HG03175 (cell line): ENCODE measurements at regions not wholly inside any gene's neighbourhood (a gene's known extent, or its start where the extent isn't known, plus 50 kb on each side); places are given as distances from the start of the nearest gene placed in this dataset.

Experiments
- ATAC-seq: cut with Tn5 transposase; IDR thresholded peaks from one replicate; pipeline ENCODE4 v1.9.1; 2021; ENCODE audit warnings: mild to moderate bottlenecking, moderate library complexity; ENCODE audit not compliant: unreplicated experiment

GRCh38 chr13:108525827-108526226 is 103.6 kb upstream of the MYO16 start:
- no peak for ATAC-seq

GRCh38 chr13:108526286-108526685 is 103.1 kb upstream of the MYO16 start:
- ATAC-seq: no peak

GRCh38 chr13:108527844-108528243 is 101.6 kb upstream of the MYO16 start:
- ATAC-seq: no peak

- ATAC-seq: no peak
Measured at GRCh38 chr13:108528303-108528702, 101.1 kb upstream of the MYO16 start.

- no peak for ATAC-seq
Measured at GRCh38 chr13:108533842-108534241, 95.6 kb upstream of the MYO16 start.

- no peak for ATAC-seq
Measured at GRCh38 chr13:108534728-108535127, 94.7 kb upstream of the MYO16 start.

GRCh38 chr13:108549934-108550333 is 79.5 kb upstream of the MYO16 start:
- ATAC-seq: no peak

GRCh38 chr13:108551674-108552073 is 77.7 kb upstream of the MYO16 start:
- no peak for ATAC-seq

- no peak for ATAC-seq
Measured at GRCh38 chr13:108558489-108558888, 70.9 kb upstream of the MYO16 start.

GRCh38 chr13:108560093-108560492 is 69.3 kb upstream of the MYO16 start:
- ATAC-seq: no peak

GRCh38 chr13:108561149-108561548 is 68.3 kb upstream of the MYO16 start:
- ATAC-seq: no peak

- no peak for ATAC-seq
Measured at GRCh38 chr13:108566413-108567170, 62.8 kb upstream of the MYO16 start.

- no peak for ATAC-seq
Measured at GRCh38 chr13:108572782-108573211, 56.6 kb upstream of the MYO16 start.

- ATAC-seq: no peak
Measured at GRCh38 chr13:108573455-108573854, 56.0 kb upstream of the MYO16 start.

GRCh38 chr13:108574856-108575255 is 54.6 kb upstream of the MYO16 start:
- ATAC-seq: no peak

- ATAC-seq: no peak
Measured at GRCh38 chr13:108575430-108575829, 54.0 kb upstream of the MYO16 start.
